Testis (tissue), 2 donors: ENCODE measurements at regions not wholly inside any gene's neighbourhood (a gene's known extent, or its start where the extent isn't known, plus 50 kb on each side); places are given as distances from the start of the nearest gene placed in this dataset.
"Not testable (repeated sequence)": the region's sequence is repeated elsewhere in the genome, so short reads cannot be mapped to it uniquely, and the experiment has no call there.

ENCODE experiments used
- CTCF ChIP-seq, 3 experiments: fragments of 450-650 bp in 2 of 3; fragments of 200-600 bp in 1 of 3; sonication (generic) in 1 of 3; IDR thresholded peaks; one replicate each; pipeline ENCODE4 v1.5.1; 2016 to 2019; ENCODE audit warnings: antibody characterized with exemption in 3 of 3, mild to moderate bottlenecking in 2 of 3, moderate library complexity in 1 of 3
- POLR2A ChIP-seq: fragments of 450-650 bp; IDR thresholded peaks from one replicate; pipeline ENCODE4 v1.6.1; 2017; ENCODE audit warnings: antibody characterized with exemption, mild to moderate bottlenecking, moderate library complexity

DNA sequence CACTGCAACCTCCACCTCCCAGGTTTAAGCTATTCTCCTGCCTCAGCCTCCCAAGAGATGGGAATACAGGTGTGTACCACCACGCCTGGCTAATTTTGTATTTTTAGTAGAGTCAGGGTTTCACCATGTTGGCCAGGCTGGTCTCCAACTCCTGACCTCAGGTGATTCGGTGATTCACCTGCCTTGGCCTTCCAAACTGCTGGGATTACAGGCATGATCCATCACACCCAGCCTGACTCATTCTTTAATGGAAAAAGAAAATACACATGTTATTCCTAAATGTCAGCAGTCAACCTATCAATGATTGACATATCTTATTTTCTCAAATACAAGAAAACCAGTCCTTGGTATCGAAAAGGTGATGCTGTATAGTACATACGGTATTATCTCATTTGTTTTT is 376.2 kb downstream of the CBLN4 start:
- not testable (repeated sequence) for TF ChIP-seq CTCF (IDR thresholded peaks at IDR 0.05); POLR2A
